CD14-positive monocyte (primary cell): ENCODE measurements at regions not wholly inside any gene's neighbourhood (a gene's known extent, or its start where the extent isn't known, plus 50 kb on each side); places are given as distances from the start of the nearest gene placed in this dataset.

ENCODE experiments used
- DNase-seq, 3 donors: peaks; one replicate each; pipeline ENCODE4 v3.0.0-alpha.2; 2011 to 2022
- H2AFZ ChIP-seq: 2 replicates; pipeline ENCODE4 v1.6.0; 2012; ENCODE audit warnings: mild to moderate bottlenecking, low read depth, low read length, inconsistent platforms; ENCODE audit not compliant: insufficient read depth, poor library complexity, severe bottlenecking
- H3K27ac ChIP-seq, 2 donors: 1 replicate in 1 of 2; 2 replicates in 1 of 2; pipeline ENCODE4 v1.5.1; 2012 to 2013; ENCODE audit warnings: low read length in 2 of 2, control low read depth in 1 of 2, inconsistent platforms in 1 of 2, low read depth in 1 of 2, mild to moderate bottlenecking in 1 of 2
- H3K27me3 ChIP-seq, 2 donors: one replicate each; pipeline versions ENCODE4 v1.6.0 to v1.6.1; 2011 to 2013; ENCODE audit warnings: low read length in 2 of 2; ENCODE audit not compliant: control insufficient read depth in 2 of 2, insufficient read depth in 2 of 2
- H3K36me3 ChIP-seq, 2 donors: replicated peaks in 1 of 2; 1 replicate in 1 of 2; 2 replicates in 1 of 2; pipeline versions ENCODE4 v1.5.1 to v1.6.1; 2012 to 2013; ENCODE audit warnings: low read length in 2 of 2, control low read depth in 1 of 2, inconsistent platforms in 1 of 2, mild to moderate bottlenecking in 1 of 2; ENCODE audit not compliant: insufficient read depth in 2 of 2, control insufficient read depth in 1 of 2
- H3K4me1 ChIP-seq, 2 donors: 1 replicate in 1 of 2; 2 replicates in 1 of 2; pipeline versions ENCODE4 v1.5.1 to v1.6.1; 2012 to 2013; ENCODE audit warnings: low read length in 2 of 2, control low read depth in 1 of 2, inconsistent platforms in 1 of 2, mild to moderate bottlenecking in 1 of 2, moderate library complexity in 1 of 2; ENCODE audit not compliant: insufficient read depth in 2 of 2, control insufficient read depth in 1 of 2
- H3K4me2 ChIP-seq: replicated peaks from 2 replicates; pipeline ENCODE3; 2012; ENCODE audit warnings: low read length, moderate library complexity, mild to moderate bottlenecking; ENCODE audit not compliant: poor library complexity, severe bottlenecking; ENCODE audit errors: extremely low read depth
- H3K4me3 ChIP-seq, 3 experiments: fragments of 200-600 bp in 1 of 3; sonication (generic) in 1 of 3; replicated peaks in 1 of 3; 1 replicate in 2 of 3; 2 replicates in 1 of 3; pipeline ENCODE4 v1.5.1; 2011 to 2013; ENCODE audit warnings: low read length in 3 of 3, mild to moderate bottlenecking in 3 of 3, control low read depth in 2 of 3, low read depth in 2 of 3, inconsistent platforms in 1 of 3, moderate library complexity in 1 of 3
- H3K79me2 ChIP-seq: 2 replicates; pipeline ENCODE4 v1.6.0; 2012; ENCODE audit warnings: mild to moderate bottlenecking, control low read depth, inconsistent platforms, low read length, moderate library complexity; ENCODE audit not compliant: insufficient read depth
- H3K9ac ChIP-seq: 2 replicates; pipeline ENCODE4 v1.6.0; 2017; ENCODE audit warnings: low read length, mild to moderate bottlenecking; ENCODE audit not compliant: insufficient read depth, poor library complexity, severe bottlenecking
- H3K9me3 ChIP-seq, 2 donors: replicated peaks in 1 of 2; 1 replicate in 1 of 2; 2 replicates in 1 of 2; pipeline versions ENCODE4 v1.5.1 to v1.6.1; 2012 to 2013; ENCODE audit warnings: low read length in 2 of 2, control low read depth in 1 of 2; ENCODE audit not compliant: control insufficient read depth in 1 of 2, insufficient read depth in 1 of 2
- H4K20me1 ChIP-seq: 2 replicates; pipeline ENCODE4 v1.6.0; 2012; ENCODE audit warnings: mild to moderate bottlenecking, low read length, control low read depth, moderate library complexity; ENCODE audit not compliant: insufficient read depth
- H3K27ac Mint-ChIP-seq, 7 donors: one replicate each; pipeline ENCODE4 v1.8.0; 2020; ENCODE audit warnings: mild to moderate bottlenecking in 7 of 7, mixed read lengths in 7 of 7, moderate library complexity in 6 of 7, inconsistent platforms in 2 of 7
- H3K27me3 Mint-ChIP-seq, 3 donors: one replicate each; pipeline ENCODE4 v1.8.0; 2021 to 2022; ENCODE audit warnings: low read depth in 3 of 3, mild to moderate bottlenecking in 3 of 3, mixed read lengths in 3 of 3, moderate library complexity in 3 of 3, inconsistent platforms in 1 of 3
- H3K36me3 Mint-ChIP-seq, 2 donors: one replicate each; pipeline ENCODE4 v1.8.0; 2020; ENCODE audit warnings: mixed read lengths in 2 of 2, inconsistent platforms in 1 of 2, mild to moderate bottlenecking in 1 of 2
- H3K4me1 Mint-ChIP-seq: one replicate; pipeline ENCODE4 v1.8.0; 2020; ENCODE audit warnings: mild to moderate bottlenecking, mixed read lengths
- H3K4me3 Mint-ChIP-seq, 2 donors: one replicate each; pipeline ENCODE4 v1.8.0; 2020; ENCODE audit warnings: mild to moderate bottlenecking in 2 of 2, mixed read lengths in 2 of 2, moderate library complexity in 1 of 2
- H3K9me3 Mint-ChIP-seq, 7 donors: one replicate each; pipeline ENCODE4 v1.8.0; 2020 to 2022; ENCODE audit warnings: mixed read lengths in 7 of 7, mild to moderate bottlenecking in 6 of 7, moderate library complexity in 6 of 7, inconsistent platforms in 2 of 7
- CTCF ChIP-seq: fragments of 200-600 bp; IDR thresholded peaks from one replicate; pipeline ENCODE4 v1.8.0; 2022; ENCODE audit warnings: antibody characterized with exemption, mild to moderate bottlenecking
- WGBS: methylation state at CpG from one replicate; pipeline ENCODE4 v1.1.5; 2013; ENCODE audit warnings: missing lambda C conversion rate; ENCODE audit not compliant: insufficient coverage; 5-methylcytosine and 5-hydroxymethylcytosine counted together
- intact Hi-C, 2 donors: fragments of 100-400 bp; cut with micrococcal nuclease; formaldehyde crosslinking; loops; one replicate each; pipeline versions ENCODE4 v1.15.0 to v1.15.1; 2023

- no peaks in the 10 kb centered on the region for H3K4me1 ChIP-seq
- no peaks in the 10 kb centered on the region for H3K79me2 ChIP-seq
- H3K27ac ChIP-seq = no peak overlapping the region
- Mint-ChIP-seq H3K9me3 (peaks cover 0 to 2% (median 0%) of the 10 kb centered on the region in 7 donors), H3K27ac (no peak overlapping the region), H3K4me1 (no peaks in the 10 kb centered on the region), H3K36me3 (no peaks in the 10 kb centered on the region), H3K27me3 (peaks cover 0 to 3% (median 2%) of the 10 kb centered on the region in 3 donors), H3K4me3 (no peak overlapping the region)
- H3K4me2 ChIP-seq = no peak overlapping the region
- H2AFZ ChIP-seq = no peak overlapping the region
- no peaks in the 10 kb centered on the region for H3K27me3 ChIP-seq
- 41% methylated on average over 3 of the region's 4 CpGs for WGBS
- H3K9ac ChIP-seq = no peak overlapping the region
- no peaks in the 10 kb centered on the region for H3K9me3 ChIP-seq
- no peak for DNase-seq
- no peaks in the 10 kb centered on the region for H3K36me3 ChIP-seq
- no peaks in the 10 kb centered on the region for H4K20me1 ChIP-seq
- intact Hi-C loops = no loop called here
- no peak for TF ChIP-seq CTCF
- no peak overlapping the region for H3K4me3 ChIP-seq
Measured at GRCh38 chr15:95990833-95991232, 339.7 kb upstream of the NR2F2 start.

- Mint-ChIP-seq H3K4me1 (no peaks in the 10 kb centered on the region), H3K36me3 (no peaks in the 10 kb centered on the region), H3K9me3 (peaks cover 0 to 4% (median 0%) of the 10 kb centered on the region in 7 donors), H3K27me3 (peaks cover 2 to 7% (median 6%) of the 10 kb centered on the region in 3 donors), H3K27ac (no peak overlapping the region), H3K4me3 (no peak overlapping the region)
- no peaks in the 10 kb centered on the region for H3K4me1 ChIP-seq
- no peak overlapping the region for H3K9ac ChIP-seq
- DNase-seq = no peak
- no peak for TF ChIP-seq CTCF
- no peak overlapping the region for H3K4me2 ChIP-seq
- H3K36me3 ChIP-seq = no peaks in the 10 kb centered on the region
- no peak overlapping the region for H3K4me3 ChIP-seq
- H3K79me2 ChIP-seq = no peaks in the 10 kb centered on the region
- H3K27ac ChIP-seq = no peak overlapping the region
- whole genome bisulfite sequencing = 88% methylated on average over 3 of the region's 4 CpGs
- no peak overlapping the region for H2AFZ ChIP-seq
- no peaks in the 10 kb centered on the region for H3K9me3 ChIP-seq
- intact Hi-C loops = no loop called here
- H3K27me3 ChIP-seq = peaks cover 0 to 2% of the 10 kb centered on the region in 2 donors
- H4K20me1 ChIP-seq = no peaks in the 10 kb centered on the region
Measured at GRCh38 chr15:95994418-95994817, 336.1 kb upstream of the NR2F2 start.
